ENCODE measurements at regions not wholly inside any gene's neighbourhood (a gene's known extent, or its start where the extent isn't known, plus 50 kb on each side); places are given as distances from the start of the nearest gene placed in this dataset.
A peak's percentile ranks its signal among the peaks of the same experiment; 100 is the strongest.

- H3K36me3 ChIP-seq, result no peaks in the 10 kb centered on the region
- DNase-seq, result peak in 1 of 5 donors; percentile 33
Observed at GRCh38 chr17:79530361-79531105, 80.3 kb downstream of the RBFOX3 start.

GRCh38 chr17:79529661-79530081, 81.2 kb downstream of the RBFOX3 start:
- no peak for TF ChIP-seq CTCF (IDR thresholded peaks at IDR 0.05)
- no peak for TF ChIP-seq POLR2A (IDR thresholded peaks at IDR 0.05)
- Histone ChIP-seq H3K27me3 (peaks cover 0 to 85% (median 15%) of the 10 kb centered on the region in 9 donors), H3K36me3 (no peaks in the 10 kb centered on the region), H3K27ac (no peak overlapping the region), H3K4me3 (no peak overlapping the region), H3K4me1 (no peaks in the 10 kb centered on the region), H3K9me3 (no peaks in the 10 kb centered on the region)
- ATAC-seq (no peak), DNase-seq (peak in 1 of 5 donors; percentile 19)
- WGBS, 4 donors, result 65 to 72% (median 68%) methylated on average over 11 of the region's 11 CpGs
- intact Hi-C loops (cut with DNase I), result no loop called here

More at GRCh38 chr17:79530361-79531105, 80.3 kb downstream of the RBFOX3 start:
- intact Hi-C loops (cut with DNase I), result no loop called here
- no peak for ATAC-seq
- H3K27ac ChIP-seq, result no peak overlapping the region
- TF ChIP-seq POLR2A (IDR thresholded peaks at IDR 0.05), result no peak
- TF ChIP-seq CTCF (IDR thresholded peaks at IDR 0.05), result no peak
- no peak overlapping the region for H3K4me3 ChIP-seq
- WGBS, 4 donors, result 77 to 84% (median 84%) methylated on average over 24 to 32 of the region's 32 CpGs
- no peaks in the 10 kb centered on the region for H3K4me1 ChIP-seq
- peaks cover 0 to 76% (median 15%) of the 10 kb centered on the region in 9 donors for H3K27me3 ChIP-seq
- H3K9me3 ChIP-seq, result no peaks in the 10 kb centered on the region

GRCh38 chr17:79528592-79529125, 82.2 kb downstream of the RBFOX3 start:
- DNase-seq (peak in 1 of 5 donors; percentile 25), ATAC-seq (no peak)
- TF ChIP-seq POLR2A (IDR thresholded peaks at IDR 0.05) (no peak), CTCF (IDR thresholded peaks at IDR 0.05) (no peak)
- H3K4me3 ChIP-seq, result no peak overlapping the region
- no peaks in the 10 kb centered on the region for H3K4me1 ChIP-seq
- peaks cover 0 to 91% (median 16%) of the 10 kb centered on the region in 9 donors for H3K27me3 ChIP-seq
- H3K9me3 ChIP-seq, result no peaks in the 10 kb centered on the region
- no peaks in the 10 kb centered on the region for H3K36me3 ChIP-seq
- no peak overlapping the region for H3K27ac ChIP-seq
- intact Hi-C loops (cut with DNase I), result no loop called here
- WGBS, 4 donors, result 76 to 86% (median 82%) methylated on average over 8 to 11 of the region's 11 CpGs

- peaks cover 0 to 85% (median 12%) of the 10 kb centered on the region in 9 donors for H3K27me3 ChIP-seq
Observed at GRCh38 chr17:79527306-79527705, 83.5 kb downstream of the RBFOX3 start.

More at GRCh38 chr17:79527306-79527705, 83.5 kb downstream of the RBFOX3 start:
- 76 to 81% (median 79%) methylated on average over 9 of the region's 9 CpGs for WGBS, 4 donors
- no peak for TF ChIP-seq CTCF (IDR thresholded peaks at IDR 0.05)
- TF ChIP-seq POLR2A (IDR thresholded peaks at IDR 0.05), result no peak
- no peaks in the 10 kb centered on the region for H3K9me3 ChIP-seq
- H3K27ac ChIP-seq, result no peak overlapping the region
- H3K4me3 ChIP-seq, result no peak overlapping the region
- no peak for DNase-seq
- no peaks in the 10 kb centered on the region for H3K36me3 ChIP-seq
- no peak for ATAC-seq
- intact Hi-C loops (cut with DNase I), result no loop called here
- H3K4me1 ChIP-seq, result no peaks in the 10 kb centered on the region
